ENCODE measurements at regions not wholly inside any gene's neighbourhood (a gene's known extent, or its start where the extent isn't known, plus 50 kb on each side); places are given as distances from the start of the nearest gene placed in this dataset.
A peak's percentile ranks its signal among the peaks of the same experiment; 100 is the strongest.

- intact Hi-C loops (cut with DNase I), result no loop called here
- H3K9me3 ChIP-seq, result no peaks in the 10 kb centered on the region
- WGBS (ENCODE audit: insufficient coverage, low coverage, low lambda C conversion rate, missing lambda C conversion rate), result 84% methylated on average over 4 of the region's 4 CpGs
- H3K27ac ChIP-seq, result no peak overlapping the region
- no peaks in the 10 kb centered on the region for H3K4me1 ChIP-seq
- no peaks in the 10 kb centered on the region for H3K27me3 ChIP-seq
- TF ChIP-seq CTCF (IDR thresholded peaks at IDR 0.05), result no peak
- no peak for TF ChIP-seq POLR2A (IDR thresholded peaks at IDR 0.05)
- H3K36me3 ChIP-seq, result no peaks in the 10 kb centered on the region
- DNase-seq, result no peak
- peak in 3 of 4 donors; percentile 16 to 22 (median 18) for ATAC-seq
- H3K4me3 ChIP-seq, result no peak overlapping the region
These were observed 68.6 kb upstream of the CCN6 start for GRCh38 chr6:111985202-111985731.

GRCh38 chr6:111986651-111987050, 67.3 kb upstream of the CCN6 start:
- Histone ChIP-seq H3K9me3 (no peaks in the 10 kb centered on the region), H3K27ac (no peak overlapping the region), H3K4me1 (no peaks in the 10 kb centered on the region), H3K36me3 (no peaks in the 10 kb centered on the region), H3K4me3 (no peak overlapping the region), H3K27me3 (no peaks in the 10 kb centered on the region)
- no peak for TF ChIP-seq CTCF (IDR thresholded peaks at IDR 0.05)
- no peak for TF ChIP-seq POLR2A (IDR thresholded peaks at IDR 0.05)
- no peak for ATAC-seq
- WGBS (ENCODE audit: insufficient coverage, low coverage, low lambda C conversion rate, missing lambda C conversion rate), result 88% methylated on average over 3 of the region's 3 CpGs
- DNase-seq, result no peak
- intact Hi-C loops (cut with DNase I), result no loop called here

- 67% methylated on average over 1 of the region's 1 CpG for WGBS (ENCODE audit: insufficient coverage, low coverage, low lambda C conversion rate, missing lambda C conversion rate)
- DNase-seq (no peak), ATAC-seq (no peak)
- no peaks in the 10 kb centered on the region for H3K4me1 ChIP-seq
- no peaks in the 10 kb centered on the region for H3K9me3 ChIP-seq
- TF ChIP-seq POLR2A (IDR thresholded peaks at IDR 0.05) (no peak), CTCF (IDR thresholded peaks at IDR 0.05) (no peak)
- no peaks in the 10 kb centered on the region for H3K36me3 ChIP-seq
- H3K27ac ChIP-seq, result no peak overlapping the region
- H3K27me3 ChIP-seq, result no peaks in the 10 kb centered on the region
- intact Hi-C loops (cut with DNase I), result no loop called here
- H3K4me3 ChIP-seq, result no peak overlapping the region
These were observed 66.6 kb upstream of the CCN6 start for GRCh38 chr6:111987295-111987694.

DNA sequence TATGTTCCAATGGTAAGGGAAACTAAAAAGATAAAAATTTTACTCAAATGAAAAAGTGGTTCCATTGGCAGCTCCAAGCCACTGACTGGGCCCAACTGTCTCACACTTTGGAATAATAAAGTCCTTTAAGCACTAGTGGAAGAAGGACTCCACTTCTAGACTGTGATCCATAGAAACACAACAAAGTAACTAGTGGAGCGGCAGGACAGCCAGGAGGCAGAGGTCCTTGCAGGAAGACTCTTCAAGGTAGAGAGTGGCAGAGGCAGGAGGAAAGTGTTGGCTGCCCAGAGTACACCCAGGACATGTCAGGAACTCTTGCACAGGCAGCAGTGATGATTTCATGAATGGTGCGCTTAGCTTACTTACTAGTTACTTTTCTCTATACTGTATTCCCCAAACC, 65.0 kb upstream of the CCN6 start:
- intact Hi-C loops (cut with DNase I), result no loop called here
- 92% methylated on average over 1 of the region's 2 CpGs for WGBS (ENCODE audit: insufficient coverage, low coverage, low lambda C conversion rate, missing lambda C conversion rate)
- H3K4me1 ChIP-seq, result no peaks in the 10 kb centered on the region
- TF ChIP-seq CTCF (IDR thresholded peaks at IDR 0.05), result no peak
- no peak for TF ChIP-seq POLR2A (IDR thresholded peaks at IDR 0.05)
- ATAC-seq (no peak), DNase-seq (no peak)
- H3K9me3 ChIP-seq, result no peaks in the 10 kb centered on the region
- H3K27me3 ChIP-seq, result no peaks in the 10 kb centered on the region
- H3K27ac ChIP-seq, result no peak overlapping the region
- H3K36me3 ChIP-seq, result no peaks in the 10 kb centered on the region
- H3K4me3 ChIP-seq, result no peak overlapping the region

DNA sequence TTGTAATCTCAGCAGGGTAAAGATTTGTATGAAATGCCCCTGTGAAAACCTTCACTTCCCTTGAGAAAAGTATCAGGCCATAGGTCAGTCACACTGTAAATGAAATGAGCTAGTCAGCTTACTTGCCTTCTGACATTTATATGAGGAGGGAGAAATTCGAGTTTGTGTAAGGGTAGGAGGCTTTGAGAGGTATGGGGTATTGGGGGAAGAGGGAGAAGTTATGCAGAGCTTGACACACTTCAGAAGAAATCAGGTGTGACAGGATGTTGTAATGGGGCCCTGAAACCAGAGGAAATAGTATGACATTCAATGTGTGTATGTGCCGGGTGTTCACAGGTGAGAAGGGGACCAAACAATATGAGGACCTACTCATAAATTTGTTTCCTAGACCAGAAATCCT, 64.2 kb upstream of the CCN6 start:
- no peaks in the 10 kb centered on the region for H3K36me3 ChIP-seq
- no peaks in the 10 kb centered on the region for H3K4me1 ChIP-seq
- ATAC-seq (peak in 2 of 4 donors; percentile 26 to 42), DNase-seq (no peak)
- H3K9me3 ChIP-seq, result no peaks in the 10 kb centered on the region
- intact Hi-C loops (cut with DNase I), result no loop called here
- H3K27me3 ChIP-seq, result no peaks in the 10 kb centered on the region
- no peak overlapping the region for H3K27ac ChIP-seq
- WGBS (ENCODE audit: insufficient coverage, low coverage, low lambda C conversion rate, missing lambda C conversion rate), result 45% methylated on average over 2 of the region's 2 CpGs
- no peak for TF ChIP-seq CTCF (IDR thresholded peaks at IDR 0.05)
- no peak for TF ChIP-seq POLR2A (IDR thresholded peaks at IDR 0.05)
- H3K4me3 ChIP-seq, result no peak overlapping the region

Measured in right lobe of liver (tissue), 6 donors.